Esophagus muscularis mucosa (tissue), 4 donors: ENCODE measurements at regions not wholly inside any gene's neighbourhood (a gene's known extent, or its start where the extent isn't known, plus 50 kb on each side); places are given as distances from the start of the nearest gene placed in this dataset.

Experiments used
- DNase-seq: peaks from one replicate; pipeline ENCODE4 v3.0.0-alpha.2; 2017; ENCODE audit errors: extremely low spot score
- H3K27ac ChIP-seq, 4 donors: fragments of 200-600 bp; sonication (generic); replicated peaks in 1 of 4; 1 replicate in 3 of 4; 2 replicates in 1 of 4; pipeline ENCODE4 v1.5.1; 2016 to 2019; ENCODE audit warnings: mild to moderate bottlenecking in 1 of 4
- H3K27me3 ChIP-seq, 4 donors: fragments of 200-600 bp; sonication (generic); one replicate each; pipeline versions ENCODE4 v1.5.1 to v1.6.0; 2016 to 2019
- H3K36me3 ChIP-seq, 4 donors: fragments of 200-600 bp; sonication (generic); one replicate each; pipeline ENCODE4 v1.5.1; 2016 to 2019
- H3K4me1 ChIP-seq, 4 donors: fragments of 200-600 bp; sonication (generic); one replicate each; pipeline ENCODE4 v1.5.1; 2016 to 2019
- H3K4me3 ChIP-seq, 4 donors: fragments of 200-600 bp; sonication (generic); 1 replicate in 2 of 4; 2 replicates in 2 of 4; pipeline ENCODE4 v1.5.1; 2016 to 2019; ENCODE audit warnings: mild to moderate bottlenecking in 4 of 4, moderate library complexity in 1 of 4
- H3K9me3 ChIP-seq, 4 donors: fragments of 200-600 bp; sonication (generic); 1 replicate in 3 of 4; 2 replicates in 1 of 4; pipeline ENCODE4 v1.5.1; 2016 to 2019
- CTCF ChIP-seq, 3 experiments: fragments of 200-600 bp in 2 of 3; fragments of 450-650 bp in 1 of 3; sonication (generic) in 2 of 3; IDR thresholded peaks; one replicate each; pipeline ENCODE4 v1.5.1; 2017 to 2019; ENCODE audit warnings: antibody characterized with exemption in 3 of 3, mild to moderate bottlenecking in 2 of 3, moderate library complexity in 1 of 3
- EP300 ChIP-seq: sonication (generic); formaldehyde crosslinking; IDR thresholded peaks from one replicate; pipeline ENCODE4 v1.6.1; 2017; ENCODE audit warnings: antibody characterized with exemption
- POLR2A ChIP-seq: fragments of 450-650 bp; IDR thresholded peaks from one replicate; pipeline ENCODE4 v1.6.1; 2017; ENCODE audit warnings: antibody characterized with exemption, moderate library complexity, mild to moderate bottlenecking, low read depth
- POLR2AphosphoS5 ChIP-seq, 2 donors: sonication (generic); formaldehyde crosslinking; IDR thresholded peaks; one replicate each; pipeline ENCODE4 v1.6.1; 2017; ENCODE audit warnings: antibody characterized with exemption in 2 of 2
- WGBS: methylation state at CpG from one replicate; pipeline ENCODE4 v1.1.5; 2018; 5-methylcytosine and 5-hydroxymethylcytosine counted together
- intact Hi-C: fragments of 100-400 bp; cut with DNase I; formaldehyde crosslinking; loops from one replicate; pipeline ENCODE4 v1.15.1; 2023

GRCh38 chr7:42440951-42441350 is 203.9 kb upstream of the GLI3 start:
- 100% methylated on average over 5 of the region's 5 CpGs for WGBS
- Histone ChIP-seq H3K4me1 (no peaks in the 10 kb centered on the region), H3K4me3 (no peak overlapping the region), H3K36me3 (no peaks in the 10 kb centered on the region), H3K27ac (no peak overlapping the region), H3K27me3 (no peaks in the 10 kb centered on the region), H3K9me3 (peaks cover 0 to 17% (median 11%) of the 10 kb centered on the region in 4 donors)
- no peak for DNase-seq
- intact Hi-C loops, result no loop called here
- TF ChIP-seq EP300, result no peak

GRCh38 chr7:42432644-42433043 is 195.6 kb upstream of the GLI3 start:
- H3K27me3 ChIP-seq, result no peaks in the 10 kb centered on the region
- no peak overlapping the region for H3K4me3 ChIP-seq
- no peaks in the 10 kb centered on the region for H3K36me3 ChIP-seq
- H3K9me3 ChIP-seq, result no peaks in the 10 kb centered on the region
- intact Hi-C loops, result no loop called here
- peaks cover 0 to 8% (median 4%) of the 10 kb centered on the region in 4 donors for H3K4me1 ChIP-seq
- TF ChIP-seq POLR2A (no peak), POLR2AphosphoS5 (IDR thresholded peaks at IDR 0.05) (no peak)
- no peak for DNase-seq
- no peak overlapping the region for H3K27ac ChIP-seq
- 57% methylated on average over 1 of the region's 1 CpG for WGBS

- Histone ChIP-seq H3K4me1 (peaks cover 0 to 8% (median 4%) of the 10 kb centered on the region in 4 donors), H3K36me3 (no peaks in the 10 kb centered on the region), H3K9me3 (no peaks in the 10 kb centered on the region), H3K27ac (no peak overlapping the region), H3K4me3 (no peak overlapping the region), H3K27me3 (no peaks in the 10 kb centered on the region)
- DNase-seq, result no peak
- TF ChIP-seq CTCF (IDR thresholded peaks at IDR 0.05) (no peak), POLR2A (no peak), EP300 (no peak), POLR2AphosphoS5 (IDR thresholded peaks at IDR 0.05) (no peak)
- intact Hi-C loops, result no loop called here
- 77% methylated on average over 2 of the region's 2 CpGs for WGBS
These were observed 194.9 kb upstream of the GLI3 start for GRCh38 chr7:42431873-42432272.

- no peaks in the 10 kb centered on the region for H3K9me3 ChIP-seq
- intact Hi-C loops, result no loop called here
- no peaks in the 10 kb centered on the region for H3K36me3 ChIP-seq
- H3K4me1 ChIP-seq, result peaks cover 0 to 8% (median 4%) of the 10 kb centered on the region in 4 donors
- no peak overlapping the region for H3K27ac ChIP-seq
- DNase-seq, result no peak
- H3K4me3 ChIP-seq, result no peak overlapping the region
- no peaks in the 10 kb centered on the region for H3K27me3 ChIP-seq
- TF ChIP-seq CTCF (IDR thresholded peaks at IDR 0.05) (no peak), EP300 (no peak), POLR2A (no peak), POLR2AphosphoS5 (IDR thresholded peaks at IDR 0.05) (no peak)
- 75% methylated on average over 4 of the region's 4 CpGs for WGBS
These were observed 192.3 kb upstream of the GLI3 start for GRCh38 chr7:42429339-42429738.

GRCh38 chr7:42426163-42426562 is 189.2 kb upstream of the GLI3 start:
- H3K36me3 ChIP-seq, result no peaks in the 10 kb centered on the region
- intact Hi-C loops, result no loop called here
- WGBS, result 77% methylated on average over 4 of the region's 4 CpGs
- no peaks in the 10 kb centered on the region for H3K27me3 ChIP-seq
- no peak overlapping the region for H3K27ac ChIP-seq
- H3K4me3 ChIP-seq, result no peak overlapping the region
- peaks cover 0 to 8% (median 4%) of the 10 kb centered on the region in 4 donors for H3K4me1 ChIP-seq
- TF ChIP-seq CTCF (IDR thresholded peaks at IDR 0.05) (no peak), POLR2AphosphoS5 (IDR thresholded peaks at IDR 0.05) (no peak), POLR2A (no peak), EP300 (no peak)
- H3K9me3 ChIP-seq, result no peaks in the 10 kb centered on the region
- DNase-seq, result no peak

- Histone ChIP-seq H3K27ac (no peak overlapping the region), H3K4me3 (no peak overlapping the region), H3K36me3 (no peaks in the 10 kb centered on the region), H3K9me3 (no peaks in the 10 kb centered on the region), H3K27me3 (no peaks in the 10 kb centered on the region), H3K4me1 (no peaks in the 10 kb centered on the region)
- WGBS, result 61% methylated on average over 4 of the region's 4 CpGs
- intact Hi-C loops, result no loop called here
- no peak for DNase-seq
- TF ChIP-seq EP300, result no peak
- no peak for TF ChIP-seq POLR2AphosphoS5 (IDR thresholded peaks at IDR 0.05)
- no peak for TF ChIP-seq CTCF (IDR thresholded peaks at IDR 0.05)
- TF ChIP-seq POLR2A, result no peak
These were observed 178.0 kb upstream of the GLI3 start for GRCh38 chr7:42414941-42415505.
